ENCODE measurements at regions not wholly inside any gene's neighbourhood (a gene's known extent, or its start where the extent isn't known, plus 50 kb on each side); places are given as distances from the start of the nearest gene placed in this dataset.

DNA sequence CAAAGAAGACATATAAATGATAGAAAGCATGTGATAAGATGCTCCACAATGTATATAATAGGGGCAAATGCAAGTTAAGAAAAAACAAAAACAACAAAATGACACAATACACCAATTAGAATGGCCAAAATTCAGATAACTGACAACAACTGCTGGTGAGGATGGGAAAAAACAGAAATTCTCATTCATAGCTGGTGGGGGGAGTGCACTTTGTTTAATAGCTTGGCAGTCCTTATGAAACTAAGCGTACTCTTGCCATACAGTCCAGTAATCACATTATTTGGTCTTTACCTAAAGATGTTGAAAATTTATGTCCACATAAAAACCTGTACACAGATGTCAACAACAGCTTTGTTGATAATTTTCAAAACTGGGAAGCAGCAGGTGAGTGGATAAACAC lies 791.1 kb upstream of the CDH10 start:
- no peak overlapping the region for H3K9ac ChIP-seq
- 11% methylated on average over 1 of the region's 1 CpG for WGBS (ENCODE audit: low lambda C conversion rate)
- no peak overlapping the region for H3K27ac ChIP-seq (ENCODE audit: low read depth in 2 of 2, low read length in 1 of 2)
- no peaks in the 10 kb centered on the region for H4K20me1 ChIP-seq (ENCODE audit: insufficient read depth)
- H3K4me1 ChIP-seq (ENCODE audit: control insufficient read depth in 1 of 2, insufficient read depth in 2 of 2, low read depth in 1 of 2, low read length in 1 of 2) = no peaks in the 10 kb centered on the region
- ChIA-PET POLR2A (no interaction called here), CTCF (no interaction called here)
- H3K4me2 ChIP-seq = no peak overlapping the region
- DNase-seq = no peak
- no peaks in the 10 kb centered on the region; the same call in 1 of the 2 replicates for H3K9me3 ChIP-seq
- no peaks in the 10 kb centered on the region for H3K79me2 ChIP-seq (ENCODE audit: insufficient read depth)
- H2AFZ ChIP-seq (ENCODE audit: low read depth) = no peak overlapping the region
- no peaks in the 10 kb centered on the region for H3K9me2 ChIP-seq
- TF ChIP-seq, protein P1, sequence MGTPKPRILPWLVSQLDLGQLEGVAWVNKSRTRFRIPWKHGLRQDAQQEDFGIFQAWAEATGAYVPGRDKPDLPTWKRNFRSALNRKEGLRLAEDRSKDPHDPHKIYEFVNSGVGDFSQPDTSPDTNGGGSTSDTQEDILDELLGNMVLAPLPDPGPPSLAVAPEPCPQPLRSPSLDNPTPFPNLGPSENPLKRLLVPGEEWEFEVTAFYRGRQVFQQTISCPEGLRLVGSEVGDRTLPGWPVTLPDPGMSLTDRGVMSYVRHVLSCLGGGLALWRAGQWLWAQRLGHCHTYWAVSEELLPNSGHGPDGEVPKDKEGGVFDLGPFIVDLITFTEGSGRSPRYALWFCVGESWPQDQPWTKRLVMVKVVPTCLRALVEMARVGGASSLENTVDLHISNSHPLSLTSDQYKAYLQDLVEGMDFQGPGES (IDR thresholded peaks at IDR 0.05; ENCODE audit: low read depth, low read length) = no peak
- TF ChIP-seq NFIC (IDR thresholded peaks at IDR 0.05; ENCODE audit: borderline replicate concordance) (no peak), RAD21 (IDR thresholded peaks at IDR 0.05; ENCODE audit: low read length) (no peak), SMC3 (IDR thresholded peaks at IDR 0.05; ENCODE audit: low read depth, low read length) (no peak), ELF1 (IDR thresholded peaks at IDR 0.05) (no peak), NRF1 (IDR thresholded peaks at IDR 0.05; ENCODE audit: low read depth, low read length) (no peak)
- H3K36me3 ChIP-seq (replicated peaks in 1 of 2; ENCODE audit: control insufficient read depth in 1 of 2, insufficient read depth in 2 of 2, low read length in 1 of 2) = no peaks in the 10 kb centered on the region
- no peaks in the 10 kb centered on the region for H3F3A ChIP-seq (replicated peaks; ENCODE audit: insufficient read depth)
- no peak overlapping the region for H3K4me3 ChIP-seq (ENCODE audit: low read depth in 2 of 2, low read length in 1 of 2)
- no peaks in the 10 kb centered on the region for H3K27me3 ChIP-seq (ENCODE audit: insufficient read depth)

DNA sequence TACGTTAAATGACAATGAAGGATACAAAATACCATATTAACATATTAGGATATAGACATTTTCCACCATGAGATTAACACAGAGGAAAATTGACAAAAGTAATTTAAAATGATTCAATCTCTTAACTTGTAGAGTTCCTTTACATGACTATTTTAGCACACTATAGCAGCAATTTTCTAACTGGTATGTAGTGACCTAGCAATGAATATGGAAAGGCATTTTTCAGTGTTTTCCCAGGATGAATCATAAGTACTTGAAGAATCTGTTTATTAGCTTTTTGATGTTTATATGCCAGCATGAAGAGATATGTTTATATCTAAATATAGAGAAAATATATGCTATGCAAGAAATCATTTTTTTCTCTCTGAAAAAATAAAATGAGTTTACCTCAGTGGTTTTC lies 782.5 kb upstream of the CDH10 start:
- Histone ChIP-seq H3K4me2 (no peak overlapping the region), H3K4me3 (ENCODE audit: low read depth in 2 of 2, low read length in 1 of 2) (no peak overlapping the region), H3K9me3 (no peaks in the 10 kb centered on the region; the same call in 1 of the 2 replicates), H3K36me3 (replicated peaks in 1 of 2; ENCODE audit: control insufficient read depth in 1 of 2, insufficient read depth in 2 of 2, low read length in 1 of 2) (no peaks in the 10 kb centered on the region), H3K9me2 (no peaks in the 10 kb centered on the region), H3K9ac (no peak overlapping the region), H4K20me1 (ENCODE audit: insufficient read depth) (no peaks in the 10 kb centered on the region), H3K27me3 (ENCODE audit: insufficient read depth) (no peaks in the 10 kb centered on the region), H3K27ac (ENCODE audit: low read depth in 2 of 2, low read length in 1 of 2) (no peak overlapping the region), H3F3A (replicated peaks; ENCODE audit: insufficient read depth) (no peaks in the 10 kb centered on the region), H3K79me2 (ENCODE audit: insufficient read depth) (no peaks in the 10 kb centered on the region), H2AFZ (ENCODE audit: low read depth) (no peak overlapping the region), H3K4me1 (ENCODE audit: control insufficient read depth in 1 of 2, insufficient read depth in 2 of 2, low read depth in 1 of 2, low read length in 1 of 2) (no peaks in the 10 kb centered on the region)
- TF ChIP-seq YY1 (IDR thresholded peaks at IDR 0.05; ENCODE audit: low read depth) = no peak
- TF ChIP-seq, protein P1 (IDR thresholded peaks at IDR 0.05; ENCODE audit: low read depth, low read length) = no peak
- TF ChIP-seq PBX3 (IDR thresholded peaks at IDR 0.05) = no peak
- TF ChIP-seq, protein P2, sequence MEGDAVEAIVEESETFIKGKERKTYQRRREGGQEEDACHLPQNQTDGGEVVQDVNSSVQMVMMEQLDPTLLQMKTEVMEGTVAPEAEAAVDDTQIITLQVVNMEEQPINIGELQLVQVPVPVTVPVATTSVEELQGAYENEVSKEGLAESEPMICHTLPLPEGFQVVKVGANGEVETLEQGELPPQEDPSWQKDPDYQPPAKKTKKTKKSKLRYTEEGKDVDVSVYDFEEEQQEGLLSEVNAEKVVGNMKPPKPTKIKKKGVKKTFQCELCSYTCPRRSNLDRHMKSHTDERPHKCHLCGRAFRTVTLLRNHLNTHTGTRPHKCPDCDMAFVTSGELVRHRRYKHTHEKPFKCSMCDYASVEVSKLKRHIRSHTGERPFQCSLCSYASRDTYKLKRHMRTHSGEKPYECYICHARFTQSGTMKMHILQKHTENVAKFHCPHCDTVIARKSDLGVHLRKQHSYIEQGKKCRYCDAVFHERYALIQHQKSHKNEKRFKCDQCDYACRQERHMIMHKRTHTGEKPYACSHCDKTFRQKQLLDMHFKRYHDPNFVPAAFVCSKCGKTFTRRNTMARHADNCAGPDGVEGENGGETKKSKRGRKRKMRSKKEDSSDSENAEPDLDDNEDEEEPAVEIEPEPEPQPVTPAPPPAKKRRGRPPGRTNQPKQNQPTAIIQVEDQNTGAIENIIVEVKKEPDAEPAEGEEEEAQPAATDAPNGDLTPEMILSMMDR (IDR thresholded peaks at IDR 0.05) = no peak
- TF ChIP-seq TCF12 (IDR thresholded peaks at IDR 0.05) = no peak
- TF ChIP-seq MEF2A (IDR thresholded peaks at IDR 0.05; ENCODE audit: borderline replicate concordance, low read depth) = no peak
- no peak for TF ChIP-seq POLR2AphosphoS5 (IDR thresholded peaks at IDR 0.05; ENCODE audit: low read depth, low read length)
- TF ChIP-seq USF1 (IDR thresholded peaks at IDR 0.05; ENCODE audit: borderline replicate concordance, low read depth) = no peak
- no peak for TF ChIP-seq TEAD4 (IDR thresholded peaks at IDR 0.05; ENCODE audit: borderline replicate concordance, insufficient read depth)
- POLR2A ChIA-PET = no interaction called here
- WGBS (ENCODE audit: low lambda C conversion rate) = 17% methylated on average over 1 of the region's 1 CpG
- no peak for DNase-seq
- CTCF ChIA-PET = no interaction called here

All from SK-N-SH (cell line).